Astrocyte (in vitro differentiated cells and primary cell): ENCODE measurements at regions not wholly inside any gene's neighbourhood (a gene's known extent, or its start where the extent isn't known, plus 50 kb on each side); places are given as distances from the start of the nearest gene placed in this dataset.
A peak's percentile ranks its signal among the peaks of the same experiment; 100 is the strongest.

Source experiments
- DNase-seq: peaks from one replicate; pipeline ENCODE4 v3.0.0-alpha.2; 2010; ENCODE audit warnings: low read depth
- FAIRE-seq: peaks from 2 replicates; lab custom pipeline; 2011; peaks lifted over from hg19 to GRCh38; lab: Jason Lieb, UNC
- H2AFZ ChIP-seq: 2 replicates; pipeline ENCODE4 v1.6.0; 2012; ENCODE audit warnings: low read depth, low read length, inconsistent platforms
- H3K27ac ChIP-seq: 2 replicates; pipeline ENCODE4 v1.5.1; 2011; ENCODE audit warnings: low read depth, low read length, inconsistent platforms
- H3K27me3 ChIP-seq: 2 replicates; pipeline ENCODE4 v1.6.0; 2011; ENCODE audit warnings: low read length, inconsistent platforms; ENCODE audit not compliant: insufficient read depth
- H3K36me3 ChIP-seq: 2 replicates; pipeline ENCODE4 v1.5.1; 2011; ENCODE audit warnings: low read length, inconsistent platforms; ENCODE audit not compliant: insufficient read depth
- H3K4me1 ChIP-seq: 2 replicates; pipeline ENCODE4 v1.5.1; 2011; ENCODE audit warnings: low read length, inconsistent platforms; ENCODE audit not compliant: insufficient read depth
- H3K4me2 ChIP-seq: 2 replicates; pipeline ENCODE4 v1.6.0; 2012; ENCODE audit warnings: low read length, inconsistent platforms
- H3K4me3 ChIP-seq: 2 replicates; pipeline ENCODE4 v1.5.1; 2011; ENCODE audit warnings: low read depth, mild to moderate bottlenecking, low read length, inconsistent platforms; ENCODE audit not compliant: insufficient read depth
- H3K79me2 ChIP-seq: 2 replicates; pipeline ENCODE4 v1.6.0; 2012; ENCODE audit warnings: mild to moderate bottlenecking, low read length, inconsistent platforms; ENCODE audit not compliant: insufficient read depth
- H3K9ac ChIP-seq: 2 replicates; pipeline ENCODE4 v1.6.0; 2012; ENCODE audit warnings: mild to moderate bottlenecking, low read length, inconsistent platforms
- H3K9me3 ChIP-seq: 2 replicates; pipeline ENCODE4 v1.5.1; 2012; ENCODE audit warnings: low read depth, mild to moderate bottlenecking, low read length, inconsistent platforms; ENCODE audit not compliant: insufficient read depth
- H4K20me1 ChIP-seq: 2 replicates; pipeline ENCODE4 v1.6.0; 2012; ENCODE audit warnings: low read length, inconsistent platforms; ENCODE audit not compliant: insufficient read depth
- H3K27ac Mint-ChIP-seq: one replicate; pipeline ENCODE4 v1.8.0; 2021; ENCODE audit warnings: mild to moderate bottlenecking, mixed read lengths; ENCODE audit not compliant: unreplicated experiment
- H3K27me3 Mint-ChIP-seq: one replicate; pipeline ENCODE4 v1.8.0; 2021; ENCODE audit warnings: low read depth, mixed read lengths; ENCODE audit not compliant: unreplicated experiment
- H3K36me3 Mint-ChIP-seq: one replicate; pipeline ENCODE4 v1.8.0; 2021; ENCODE audit warnings: low read depth, mixed read lengths; ENCODE audit not compliant: unreplicated experiment
- H3K4me1 Mint-ChIP-seq: one replicate; pipeline ENCODE4 v1.8.0; 2021; ENCODE audit warnings: low read depth, mixed read lengths; ENCODE audit not compliant: unreplicated experiment
- H3K4me3 Mint-ChIP-seq: one replicate; pipeline ENCODE4 v1.8.0; 2021; ENCODE audit warnings: mild to moderate bottlenecking, moderate library complexity, mixed read lengths; ENCODE audit not compliant: unreplicated experiment
- H3K9me3 Mint-ChIP-seq: one replicate; pipeline ENCODE4 v1.8.0; 2021; ENCODE audit warnings: mild to moderate bottlenecking, mixed read lengths; ENCODE audit not compliant: unreplicated experiment
- CTCF ChIP-seq: IDR thresholded peaks from 2 replicates; pipeline ENCODE4 v1.5.1; 2011; ENCODE audit warnings: low read depth, mild to moderate bottlenecking, inconsistent platforms, low read length, moderate library complexity; ENCODE audit not compliant: insufficient read depth
- EZH2 ChIP-seq: IDR thresholded peaks from 2 replicates; pipeline ENCODE4 v1.6.1; 2012; ENCODE audit warnings: mild to moderate bottlenecking, low read length, inconsistent platforms; ENCODE audit not compliant: insufficient read depth

- Histone ChIP-seq H3K4me2 (no peak overlapping the region), H3K27me3 (no peaks in the 10 kb centered on the region), H4K20me1 (no peaks in the 10 kb centered on the region), H3K27ac (no peak overlapping the region), H3K4me1 (no peaks in the 10 kb centered on the region), H3K4me3 (no peak overlapping the region), H2AFZ (no peak overlapping the region), H3K9me3 (no peaks in the 10 kb centered on the region), H3K9ac (no peak overlapping the region), H3K79me2 (no peaks in the 10 kb centered on the region), H3K36me3 (no peaks in the 10 kb centered on the region)
- Mint-ChIP-seq H3K4me1 (peaks cover 6% of the 10 kb centered on the region), H3K27me3 (peaks cover 1% of the 10 kb centered on the region), H3K27ac (peak overlapping the region; percentile 75), H3K9me3 (no peaks in the 10 kb centered on the region), H3K36me3 (no peaks in the 10 kb centered on the region), H3K4me3 (no peak overlapping the region)
- DNase-seq (peak; percentile 16), FAIRE-seq (no peak)
- TF ChIP-seq CTCF (no peak), EZH2 (no peak)
Measured at GRCh38 chr9:90325913-90326653, 316.5 kb downstream of the DIRAS2 start.

GRCh38 chr9:90330231-90330630, 312.4 kb downstream of the DIRAS2 start:
- FAIRE-seq = no peak
- no peak overlapping the region for H3K4me2 ChIP-seq

More at GRCh38 chr9:90330231-90330630, 312.4 kb downstream of the DIRAS2 start:
- no peaks in the 10 kb centered on the region for H3K36me3 ChIP-seq
- Mint-ChIP-seq H3K36me3 (no peaks in the 10 kb centered on the region), H3K4me1 (peaks cover 30% of the 10 kb centered on the region), H3K9me3 (no peaks in the 10 kb centered on the region), H3K27me3 (no peaks in the 10 kb centered on the region), H3K4me3 (no peak overlapping the region), H3K27ac (no peak overlapping the region)
- no peak overlapping the region for H2AFZ ChIP-seq
- peaks cover 8% of the 10 kb centered on the region for H3K4me1 ChIP-seq
- no peak for DNase-seq
- H3K9ac ChIP-seq = no peak overlapping the region
- H3K27me3 ChIP-seq = no peaks in the 10 kb centered on the region
- TF ChIP-seq CTCF (no peak), EZH2 (no peak)
- H3K27ac ChIP-seq = no peak overlapping the region
- H3K79me2 ChIP-seq = no peaks in the 10 kb centered on the region
- H3K9me3 ChIP-seq = no peaks in the 10 kb centered on the region
- H3K4me3 ChIP-seq = no peak overlapping the region
- no peaks in the 10 kb centered on the region for H4K20me1 ChIP-seq
